ENCODE measurements at regions not wholly inside any gene's neighbourhood (a gene's known extent, or its start where the extent isn't known, plus 50 kb on each side); places are given as distances from the start of the nearest gene placed in this dataset.
"Not testable (repeated sequence)": the region's sequence is repeated elsewhere in the genome, so short reads cannot be mapped to it uniquely, and the experiment has no call there.

- no peak for DNase-seq
- no peak for TF ChIP-seq CTCF (IDR thresholded peaks at IDR 0.05; ENCODE audit: unreplicated experiment)
- H3K4me1 Mint-ChIP-seq (ENCODE audit: low read depth, unreplicated experiment) = no peaks in the 10 kb centered on the region
- no peaks in the 10 kb centered on the region for H3K27me3 Mint-ChIP-seq (ENCODE audit: unreplicated experiment)
- BruUV-seq (replicated peaks) = no TSS peak
- H3K36me3 Mint-ChIP-seq (ENCODE audit: insufficient read depth, unreplicated experiment) = no peaks in the 10 kb centered on the region
- CTCF ChIA-PET = no interaction called here
- H3K9me3 Mint-ChIP-seq (ENCODE audit: low read depth, unreplicated experiment) = peaks cover 6% of the 10 kb centered on the region
- H3K4me3 Mint-ChIP-seq (ENCODE audit: low read depth, unreplicated experiment) = no peak overlapping the region
- intact Hi-C loops (cut with micrococcal nuclease; ENCODE audit: unreplicated experiment) = no loop called here
- H3K27ac Mint-ChIP-seq (ENCODE audit: unreplicated experiment) = no peak overlapping the region
These were observed 173.5 kb upstream of the FOXD4L5 start for GRCh38 chr9:65458465-65458864.

DNA sequence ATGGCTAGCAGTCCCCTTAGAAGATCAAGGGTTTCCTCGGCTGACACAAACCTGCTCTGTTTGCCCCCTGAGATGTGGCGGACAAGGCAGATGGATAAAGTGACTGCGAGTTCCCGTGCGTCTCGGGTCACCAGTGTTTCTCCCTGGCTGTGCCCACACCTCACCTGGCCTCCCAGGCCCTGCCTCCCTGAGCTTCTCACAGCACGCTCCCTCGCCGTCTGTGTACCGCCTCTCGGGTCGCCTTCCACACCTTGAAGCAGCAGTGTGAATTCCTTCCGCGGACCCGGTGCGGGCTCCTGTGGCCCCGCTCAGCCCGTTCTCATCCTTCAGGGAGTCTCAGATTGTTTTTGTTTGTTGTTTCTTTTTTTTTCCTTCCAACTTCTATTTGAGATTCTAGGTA lies 172.0 kb upstream of the FOXD4L5 start:
- CTCF ChIA-PET; H3K27me3 Mint-ChIP-seq (ENCODE audit: unreplicated experiment); DNase-seq; H3K4me3 Mint-ChIP-seq (ENCODE audit: low read depth, unreplicated experiment); H3K9me3 Mint-ChIP-seq (ENCODE audit: low read depth, unreplicated experiment); intact Hi-C loops (cut with micrococcal nuclease; ENCODE audit: unreplicated experiment); H3K4me1 Mint-ChIP-seq (ENCODE audit: low read depth, unreplicated experiment); H3K27ac Mint-ChIP-seq (ENCODE audit: unreplicated experiment); BruUV-seq (replicated peaks); H3K36me3 Mint-ChIP-seq (ENCODE audit: insufficient read depth, unreplicated experiment): not testable (repeated sequence)

DNA sequence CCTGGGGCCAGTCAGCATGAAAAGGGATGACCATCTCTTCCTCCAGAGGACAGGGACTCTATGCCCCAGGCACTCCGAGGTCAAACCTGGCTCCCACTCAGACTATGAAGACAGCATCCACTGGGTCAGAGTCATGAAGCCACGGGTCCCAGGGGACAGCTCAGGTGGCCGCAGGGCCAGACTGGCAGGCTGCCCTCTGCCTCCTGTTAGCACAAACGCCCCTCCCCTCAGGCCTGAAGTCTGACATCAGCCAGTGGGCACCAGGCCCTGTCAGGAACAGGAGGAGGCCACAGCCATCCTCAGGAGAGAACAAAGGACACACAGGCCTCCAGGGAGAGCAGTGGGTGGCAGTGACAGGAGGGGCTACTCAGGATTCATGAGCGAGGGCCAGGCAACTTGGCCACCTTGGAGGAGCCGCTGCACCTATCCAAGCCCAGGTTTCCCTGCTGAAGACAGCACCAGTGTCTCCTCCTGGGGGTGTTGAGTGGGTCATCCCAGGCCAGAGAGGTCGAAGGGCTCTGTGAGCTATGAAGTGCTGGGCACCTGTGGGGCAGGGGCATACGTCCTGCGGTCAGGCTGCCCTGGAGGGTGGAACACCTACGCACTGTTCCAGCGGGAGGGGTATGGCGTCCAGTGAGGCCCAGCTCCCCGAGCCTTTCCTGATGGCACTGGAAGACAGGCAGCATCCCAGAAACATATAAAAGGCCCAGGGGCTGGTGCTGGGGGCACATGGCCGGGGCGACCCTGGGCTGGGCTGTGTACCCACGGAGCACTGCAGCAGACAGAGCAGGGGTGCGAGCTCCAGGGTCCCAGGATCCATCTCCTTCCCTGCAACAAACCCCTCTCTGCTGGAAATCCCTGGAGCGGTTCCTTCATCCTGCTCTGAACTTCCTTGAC lies 171.0 kb upstream of the FOXD4L5 start:
- intact Hi-C loops (cut with micrococcal nuclease; ENCODE audit: unreplicated experiment); H3K4me3 Mint-ChIP-seq (ENCODE audit: low read depth, unreplicated experiment); H3K36me3 Mint-ChIP-seq (ENCODE audit: insufficient read depth, unreplicated experiment); BruUV-seq (replicated peaks); H3K27me3 Mint-ChIP-seq (ENCODE audit: unreplicated experiment); CTCF ChIA-PET; H3K4me1 Mint-ChIP-seq (ENCODE audit: low read depth, unreplicated experiment); H3K27ac Mint-ChIP-seq (ENCODE audit: unreplicated experiment); DNase-seq; H3K9me3 Mint-ChIP-seq (ENCODE audit: low read depth, unreplicated experiment): not testable (repeated sequence)

DNA sequence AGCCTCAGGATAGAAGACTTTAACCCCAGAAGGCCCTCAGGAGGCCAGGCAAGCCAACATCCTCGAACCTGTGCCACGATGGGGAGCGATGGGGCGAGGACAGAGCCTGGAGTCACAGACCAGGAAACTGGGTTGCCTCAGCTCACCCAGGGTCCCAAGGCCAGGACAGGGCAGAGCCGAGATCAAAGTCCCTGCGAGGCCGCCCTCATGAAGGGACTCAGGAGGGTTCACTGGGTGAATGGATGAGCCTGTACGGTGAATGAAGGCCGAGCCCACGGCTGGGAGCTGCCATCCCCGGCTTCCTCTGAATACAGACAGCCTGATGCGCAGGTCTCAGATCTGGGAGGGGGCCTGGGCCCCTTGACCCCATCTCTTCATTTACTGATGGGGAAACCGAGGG lies 170.1 kb upstream of the FOXD4L5 start:
- DNase-seq; H3K27ac Mint-ChIP-seq (ENCODE audit: unreplicated experiment); H3K36me3 Mint-ChIP-seq (ENCODE audit: insufficient read depth, unreplicated experiment); H3K9me3 Mint-ChIP-seq (ENCODE audit: low read depth, unreplicated experiment); BruUV-seq (replicated peaks); H3K27me3 Mint-ChIP-seq (ENCODE audit: unreplicated experiment); H3K4me1 Mint-ChIP-seq (ENCODE audit: low read depth, unreplicated experiment); intact Hi-C loops (cut with micrococcal nuclease; ENCODE audit: unreplicated experiment); CTCF ChIA-PET; H3K4me3 Mint-ChIP-seq (ENCODE audit: low read depth, unreplicated experiment): not testable (repeated sequence)

DNA sequence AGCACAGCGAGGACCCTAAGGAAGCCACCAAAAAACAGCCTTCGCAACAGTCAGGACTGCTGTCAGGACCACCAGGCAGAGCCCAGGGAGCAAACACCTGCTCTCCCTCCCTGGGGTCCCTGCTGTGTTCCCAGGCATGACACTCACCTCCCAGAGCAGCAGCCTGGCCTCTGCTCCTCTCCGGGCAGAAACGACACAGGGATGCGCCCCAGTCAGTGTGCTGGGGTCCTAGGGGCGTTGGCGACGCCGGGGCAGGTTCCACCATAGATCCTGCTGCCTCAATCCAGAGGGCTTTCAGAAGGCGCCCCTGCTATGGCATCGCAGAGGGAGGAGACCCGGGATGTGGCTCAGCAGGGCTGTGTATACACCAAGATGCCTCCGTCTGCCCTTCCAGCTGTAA lies 169.7 kb upstream of the FOXD4L5 start:
- H3K9me3 Mint-ChIP-seq (ENCODE audit: low read depth, unreplicated experiment); CTCF ChIA-PET; H3K27me3 Mint-ChIP-seq (ENCODE audit: unreplicated experiment); intact Hi-C loops (cut with micrococcal nuclease; ENCODE audit: unreplicated experiment); BruUV-seq (replicated peaks); H3K4me1 Mint-ChIP-seq (ENCODE audit: low read depth, unreplicated experiment); DNase-seq; H3K4me3 Mint-ChIP-seq (ENCODE audit: low read depth, unreplicated experiment); H3K27ac Mint-ChIP-seq (ENCODE audit: unreplicated experiment); H3K36me3 Mint-ChIP-seq (ENCODE audit: insufficient read depth, unreplicated experiment): not testable (repeated sequence)

- H3K4me3 Mint-ChIP-seq (ENCODE audit: low read depth, unreplicated experiment); CTCF ChIA-PET; H3K9me3 Mint-ChIP-seq (ENCODE audit: low read depth, unreplicated experiment); H3K36me3 Mint-ChIP-seq (ENCODE audit: insufficient read depth, unreplicated experiment); intact Hi-C loops (cut with micrococcal nuclease; ENCODE audit: unreplicated experiment); BruUV-seq (replicated peaks); H3K27me3 Mint-ChIP-seq (ENCODE audit: unreplicated experiment); H3K4me1 Mint-ChIP-seq (ENCODE audit: low read depth, unreplicated experiment); H3K27ac Mint-ChIP-seq (ENCODE audit: unreplicated experiment); DNase-seq: not testable (repeated sequence)
These were observed 169.0 kb upstream of the FOXD4L5 start for GRCh38 chr9:65454034-65454433.

DNA sequence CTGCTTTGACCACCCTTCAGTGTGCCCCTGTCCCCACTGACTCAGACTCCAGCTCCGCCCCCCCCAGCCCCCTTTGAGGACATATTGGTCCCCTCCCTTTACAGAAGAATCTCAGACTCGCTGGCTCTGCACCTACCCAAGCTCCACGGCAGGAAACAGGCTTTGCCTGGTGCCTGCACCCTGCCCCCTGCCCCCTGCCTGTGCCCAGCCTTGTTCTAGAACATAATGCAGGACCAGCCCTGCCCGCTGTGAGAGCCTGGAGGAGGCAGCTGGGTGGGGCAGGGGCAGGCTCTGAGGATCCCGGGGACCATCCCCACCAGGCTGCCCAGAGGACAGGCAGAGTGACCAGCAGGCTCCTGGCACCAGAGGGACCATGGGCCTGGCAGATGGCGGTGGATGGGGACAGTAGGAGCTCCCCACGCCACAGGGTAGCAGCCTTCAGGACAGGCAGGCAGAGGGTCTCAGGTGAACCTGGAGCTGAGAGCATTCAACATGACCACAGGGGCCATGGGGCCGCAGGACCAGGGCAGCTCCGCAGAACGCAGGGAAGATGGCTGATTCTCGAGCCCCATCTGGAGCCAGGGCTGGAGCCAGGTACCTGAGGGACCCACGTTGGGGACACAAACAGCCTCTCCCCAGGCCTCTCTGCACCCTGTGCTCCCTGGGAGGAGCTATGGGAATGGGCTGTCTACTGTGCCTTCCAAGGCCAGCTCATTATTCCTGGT lies 165.0 kb upstream of the FOXD4L5 start:
- BruUV-seq (replicated peaks); CTCF ChIA-PET; H3K36me3 Mint-ChIP-seq (ENCODE audit: insufficient read depth, unreplicated experiment); H3K4me3 Mint-ChIP-seq (ENCODE audit: low read depth, unreplicated experiment); H3K9me3 Mint-ChIP-seq (ENCODE audit: low read depth, unreplicated experiment); intact Hi-C loops (cut with micrococcal nuclease; ENCODE audit: unreplicated experiment); DNase-seq; H3K27me3 Mint-ChIP-seq (ENCODE audit: unreplicated experiment); H3K4me1 Mint-ChIP-seq (ENCODE audit: low read depth, unreplicated experiment); H3K27ac Mint-ChIP-seq (ENCODE audit: unreplicated experiment): not testable (repeated sequence)

Measured in Calu3 (cell line).